HG02571 (cell line): ENCODE measurements at regions not wholly inside any gene's neighbourhood (a gene's known extent, or its start where the extent isn't known, plus 50 kb on each side); places are given as distances from the start of the nearest gene placed in this dataset.

Experiments
- ATAC-seq: cut with Tn5 transposase; IDR thresholded peaks from one replicate; pipeline ENCODE4 v1.9.1; 2021; ENCODE audit warnings: mild to moderate bottlenecking, moderate library complexity; ENCODE audit not compliant: unreplicated experiment

GRCh38 chrX:4322916-4323315, 609.5 kb upstream of the PRKX start:
- ATAC-seq: no peak

GRCh38 chrX:4320436-4320947, 607.0 kb upstream of the PRKX start:
- no peak for ATAC-seq

- ATAC-seq: no peak
These were observed 602.4 kb upstream of the PRKX start for GRCh38 chrX:4315891-4316290.

- ATAC-seq: no peak
These were observed 601.1 kb upstream of the PRKX start for GRCh38 chrX:4314586-4314985.

GRCh38 chrX:4277122-4277521, 563.7 kb upstream of the PRKX start:
- ATAC-seq: no peak

- no peak for ATAC-seq
These were observed 555.2 kb upstream of the PRKX start for GRCh38 chrX:4268676-4269075.

GRCh38 chrX:4265036-4265435, 551.6 kb upstream of the PRKX start:
- ATAC-seq: no peak

- ATAC-seq: no peak
These were observed 549.8 kb upstream of the PRKX start for GRCh38 chrX:4263030-4263803.

- ATAC-seq: no peak
These were observed 539.6 kb upstream of the PRKX start for GRCh38 chrX:4253092-4253491.

GRCh38 chrX:4249401-4249800, 536.0 kb upstream of the PRKX start:
- ATAC-seq: no peak

- no peak for ATAC-seq
These were observed 530.3 kb upstream of the PRKX start for GRCh38 chrX:4243759-4244158.

- no peak for ATAC-seq
These were observed 527.2 kb upstream of the PRKX start for GRCh38 chrX:4240541-4241194.

- no peak for ATAC-seq
These were observed 526.4 kb upstream of the PRKX start for GRCh38 chrX:4239650-4240540.

- no peak for ATAC-seq
These were observed 525.5 kb upstream of the PRKX start for GRCh38 chrX:4238916-4239315.

GRCh38 chrX:4225086-4225485, 511.6 kb upstream of the PRKX start:
- no peak for ATAC-seq

- ATAC-seq: no peak
These were observed 493.5 kb upstream of the PRKX start for GRCh38 chrX:4206941-4207340.

GRCh38 chrX:4197971-4198370, 484.5 kb upstream of the PRKX start:
- no peak for ATAC-seq

GRCh38 chrX:4193500-4194155, 480.2 kb upstream of the PRKX start:
- ATAC-seq: no peak

GRCh38 chrX:4186331-4186730, 472.9 kb upstream of the PRKX start:
- no peak for ATAC-seq

GRCh38 chrX:4185086-4185485, 471.6 kb upstream of the PRKX start:
- ATAC-seq: no peak

- no peak for ATAC-seq
These were observed 469.0 kb upstream of the PRKX start for GRCh38 chrX:4182408-4182806.
